GDM1 (cell line): ENCODE measurements at regions not wholly inside any gene's neighbourhood (a gene's known extent, or its start where the extent isn't known, plus 50 kb on each side); places are given as distances from the start of the nearest gene placed in this dataset.
"Not testable (repeated sequence)": the region's sequence is repeated elsewhere in the genome, so short reads cannot be mapped to it uniquely, and the experiment has no call there.

Experiments
- DNase-seq: peaks from one replicate; lab custom pipeline; 2025; lab: John Stamatoyannopoulos, UW

- no peak for DNase-seq
Measured at GRCh38 chr2:198916548-198917080, 541.1 kb downstream of the SATB2 start.

- no peak for DNase-seq
Measured at GRCh38 chr2:198913394-198914152, 544.2 kb downstream of the SATB2 start.

DNA sequence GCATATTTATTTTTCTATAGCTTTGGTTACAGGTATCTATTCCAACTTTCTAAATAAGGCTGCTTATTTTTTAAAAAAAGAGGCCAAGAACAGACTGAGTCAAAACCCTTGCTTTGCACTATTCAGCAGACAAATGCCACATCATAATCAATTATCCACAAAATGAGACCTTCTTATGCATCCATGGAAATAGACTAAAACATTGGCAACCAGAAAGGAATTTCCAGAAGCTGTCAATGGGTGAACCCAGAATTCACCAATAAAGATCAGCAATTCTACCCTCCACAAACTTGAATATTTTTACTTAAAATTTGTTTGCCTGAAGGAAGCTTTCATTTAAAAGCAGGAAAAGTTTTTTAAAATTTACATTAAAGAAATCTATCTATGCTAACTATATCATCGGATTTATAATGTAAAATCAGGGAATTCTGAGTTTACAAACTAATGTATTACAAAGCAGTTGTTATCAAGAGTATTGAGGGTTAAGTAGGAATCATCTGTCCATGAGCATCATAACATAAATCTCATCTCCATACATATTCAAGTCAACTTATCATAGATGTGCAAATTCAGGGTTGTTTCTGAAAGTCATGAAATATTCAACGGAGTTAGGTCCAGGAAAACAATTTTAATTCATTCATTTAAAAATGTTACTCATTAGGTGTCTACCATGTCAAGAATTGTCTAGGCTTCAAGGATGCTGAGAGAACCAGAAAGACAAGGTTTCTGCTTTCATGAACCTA, 548.0 kb downstream of the SATB2 start:
- no peak for DNase-seq

DNA sequence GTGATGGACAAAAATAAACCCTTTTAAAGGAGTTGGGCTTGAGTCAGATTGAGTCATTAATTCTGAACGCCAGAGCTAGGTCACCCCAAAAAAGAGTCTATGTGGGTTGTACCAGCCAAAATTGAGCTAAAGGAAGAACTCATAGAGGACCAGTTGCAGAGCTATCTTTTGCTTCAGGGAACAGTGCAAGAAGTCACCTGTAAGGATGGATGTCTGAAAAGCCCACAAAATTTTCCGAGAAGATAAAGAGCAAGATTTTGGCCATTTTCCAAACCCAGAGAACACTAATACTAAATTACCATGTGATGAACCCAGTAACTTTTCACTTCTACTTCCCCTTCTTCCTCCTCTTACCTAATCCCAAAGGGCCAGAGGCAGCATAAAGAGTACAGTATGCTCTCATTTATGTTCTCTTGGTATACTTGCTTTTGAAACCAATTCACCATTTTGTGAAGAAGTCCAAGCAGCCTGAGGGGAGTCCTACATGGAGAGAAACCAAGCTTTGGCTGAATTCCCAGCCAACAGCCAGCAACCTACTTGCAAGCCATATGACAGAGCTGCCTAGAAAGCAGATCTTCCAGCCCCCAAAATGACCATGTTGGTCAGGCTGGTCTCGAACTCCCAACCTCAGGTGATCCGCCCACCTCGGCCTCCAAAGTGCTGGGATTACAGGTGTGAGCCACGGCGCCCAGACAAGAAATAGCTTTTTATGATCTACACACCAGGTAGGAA, 551.7 kb downstream of the SATB2 start:
- DNase-seq = no peak

- no peak for DNase-seq
Measured at GRCh38 chr2:198901894-198902293, 555.8 kb downstream of the SATB2 start.

- DNase-seq = no peak
Measured at GRCh38 chr2:198900141-198900540, 557.6 kb downstream of the SATB2 start.

DNA sequence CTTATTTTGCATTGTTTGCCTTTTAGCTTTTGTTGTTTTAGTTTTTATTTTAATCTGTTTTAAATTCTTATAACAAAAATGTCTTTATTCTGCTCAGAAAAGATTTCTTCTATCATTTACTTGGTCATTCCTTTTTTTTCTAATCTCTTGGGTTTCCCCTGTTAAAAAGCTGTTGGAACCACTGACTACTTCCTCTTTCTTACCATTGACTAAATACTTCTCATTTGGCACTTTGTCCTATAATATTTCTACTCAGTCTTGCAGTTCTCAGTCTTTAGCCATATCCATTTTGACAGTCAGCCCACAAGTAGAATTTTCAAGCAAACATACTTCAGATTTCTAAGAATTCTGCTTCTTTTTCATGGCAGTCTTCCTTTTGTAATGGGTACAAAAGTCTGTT, 567.2 kb downstream of the SATB2 start:
- DNase-seq = no peak

DNA sequence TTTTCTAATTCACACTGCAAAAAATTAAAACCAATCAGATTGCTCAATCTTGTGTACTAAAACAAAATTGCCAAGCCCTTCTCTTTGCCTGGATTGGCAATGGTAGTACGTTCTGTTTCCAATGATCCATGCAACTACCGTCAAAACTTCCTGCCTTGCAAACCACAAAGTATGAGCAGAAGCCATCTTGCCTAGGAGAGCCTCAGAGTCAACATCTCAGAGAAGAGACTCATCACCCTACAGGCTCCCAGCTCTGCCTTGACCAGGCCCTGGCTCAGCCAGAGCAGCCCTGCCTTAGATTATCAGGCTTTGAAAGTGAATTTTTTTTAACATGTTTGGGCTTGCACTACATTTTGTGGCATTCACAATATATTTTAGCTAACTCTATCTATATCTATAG, 574.1 kb downstream of the SATB2 start:
- no peak for DNase-seq

- DNase-seq = no peak
Measured at GRCh38 chr2:198880986-198881385, 576.8 kb downstream of the SATB2 start.

- DNase-seq = no peak
Measured at GRCh38 chr2:198880421-198880820, 577.3 kb downstream of the SATB2 start.

GRCh38 chr2:198874472-198874858, 583.3 kb downstream of the SATB2 start:
- DNase-seq = no peak

DNA sequence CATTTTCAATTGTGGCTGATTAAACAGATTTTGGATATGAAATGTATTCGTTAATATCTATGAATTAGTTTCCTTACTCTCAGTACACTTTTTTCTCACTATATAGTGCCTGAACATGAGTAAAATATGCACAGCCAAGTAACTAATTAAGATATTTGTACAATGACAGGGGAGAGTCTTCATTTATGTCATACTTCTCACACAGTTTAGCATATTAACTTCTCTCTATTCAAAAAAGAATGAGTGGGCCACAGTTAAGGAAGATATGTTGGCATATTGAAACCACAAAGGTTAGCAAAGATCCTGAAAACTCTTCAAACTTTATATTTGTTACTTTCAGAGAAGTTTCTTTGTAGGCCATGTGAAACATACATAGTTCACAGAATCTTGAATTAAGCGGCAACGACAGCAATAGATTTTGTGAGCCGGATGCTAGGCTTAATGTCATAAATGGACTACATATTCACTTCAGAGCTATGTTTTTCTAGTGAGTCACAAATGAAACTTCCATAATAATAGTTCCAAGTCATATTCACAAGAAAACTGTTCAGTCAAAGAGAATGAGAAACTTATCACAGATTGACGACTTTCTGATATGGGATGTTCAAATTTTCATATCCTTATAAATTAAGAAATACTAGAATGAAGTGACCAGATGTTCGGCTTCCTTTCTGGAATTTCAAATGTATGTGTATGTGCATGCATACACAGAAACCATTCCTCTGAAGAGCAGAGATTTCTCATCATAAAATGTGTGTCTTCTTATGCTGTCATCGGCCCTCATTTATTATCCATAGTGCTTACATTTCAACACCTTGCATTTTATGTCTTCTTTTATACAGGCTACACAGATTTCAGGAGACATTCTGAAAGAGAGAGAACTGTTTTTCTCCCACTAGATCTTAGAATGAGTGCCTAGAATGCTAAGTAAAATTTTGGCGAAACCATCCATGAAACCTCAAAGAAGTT, 584.0 kb downstream of the SATB2 start:
- no peak for DNase-seq

GRCh38 chr2:198863655-198864054, 594.1 kb downstream of the SATB2 start:
- DNase-seq = no peak

DNA sequence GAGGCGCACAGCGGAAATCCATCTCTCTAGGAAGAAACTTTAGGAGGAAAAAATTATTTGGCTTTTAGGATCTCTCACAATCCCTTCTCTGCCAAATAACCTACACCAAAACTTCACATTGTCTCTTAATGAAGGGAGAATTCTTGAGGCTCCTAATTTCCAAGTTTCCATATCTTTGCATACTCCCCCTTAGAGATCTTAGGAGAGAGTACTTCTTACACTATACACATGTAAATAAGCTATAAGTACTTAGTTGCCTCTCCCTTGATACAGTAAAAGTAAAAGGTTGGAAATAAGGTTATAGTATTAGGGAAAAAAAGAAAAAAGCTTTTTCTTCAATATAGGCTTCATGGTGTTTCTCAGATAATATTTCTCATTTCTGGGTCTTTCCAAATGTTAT, 596.7 kb downstream of the SATB2 start:
- no peak for DNase-seq

DNA sequence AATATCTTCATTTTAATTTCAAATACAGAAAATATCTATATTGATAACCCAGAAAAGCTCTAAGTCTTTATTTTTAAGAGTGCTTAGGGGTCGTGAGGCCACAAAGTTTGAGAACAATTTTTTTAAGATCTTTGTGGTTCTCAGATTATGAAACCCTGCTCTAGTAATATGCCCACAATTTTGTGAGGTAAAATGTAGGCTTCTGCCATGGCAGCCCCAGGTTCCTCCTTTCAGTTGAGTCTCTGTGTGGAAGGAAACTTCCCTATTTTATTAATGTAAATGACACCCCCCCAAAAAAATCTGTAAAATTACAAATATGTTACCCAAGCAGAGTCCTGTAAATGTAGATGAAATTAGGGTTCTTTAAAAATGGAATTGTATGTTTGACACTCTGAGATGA, 600.5 kb downstream of the SATB2 start:
- DNase-seq = no peak

DNA sequence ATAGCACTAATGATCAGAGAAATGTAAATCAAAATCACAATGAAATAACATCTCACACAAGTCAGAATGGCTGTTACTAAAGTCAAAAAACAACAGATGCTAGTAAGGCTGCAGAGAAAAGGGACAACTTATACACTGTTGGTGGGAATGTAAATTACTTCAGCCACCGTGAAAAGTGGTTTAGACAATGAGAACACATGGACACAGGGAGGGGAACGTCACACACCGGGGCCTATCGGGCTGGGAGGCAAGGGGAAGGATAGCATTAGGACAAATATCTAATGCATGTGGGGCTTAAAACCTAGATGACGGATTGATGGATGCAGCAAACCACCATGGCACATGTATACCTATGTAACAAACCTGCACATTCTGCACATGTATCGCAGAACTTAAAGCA, 602.0 kb downstream of the SATB2 start:
- not testable (repeated sequence) for DNase-seq

DNA sequence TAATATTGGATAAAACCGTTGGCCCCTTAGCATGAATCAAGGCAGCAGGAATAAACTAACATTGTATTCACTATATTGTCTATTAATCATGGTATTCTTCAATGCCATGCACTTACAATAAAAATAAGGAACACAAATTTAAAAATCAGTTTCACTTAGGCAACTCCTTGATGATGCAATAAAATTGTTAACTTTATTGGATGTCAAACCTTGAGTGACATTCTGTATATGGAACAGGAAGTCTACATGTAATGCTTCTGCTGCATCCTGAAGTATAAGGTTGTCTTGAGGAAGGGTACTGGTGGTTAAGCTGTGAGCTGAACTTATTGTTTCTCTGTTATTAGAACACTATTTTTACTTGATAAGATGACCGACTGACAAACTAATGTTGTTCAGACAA, 605.5 kb downstream of the SATB2 start:
- DNase-seq = no peak

GRCh38 chr2:198825534-198825933, 632.2 kb downstream of the SATB2 start:
- DNase-seq = no peak

DNA sequence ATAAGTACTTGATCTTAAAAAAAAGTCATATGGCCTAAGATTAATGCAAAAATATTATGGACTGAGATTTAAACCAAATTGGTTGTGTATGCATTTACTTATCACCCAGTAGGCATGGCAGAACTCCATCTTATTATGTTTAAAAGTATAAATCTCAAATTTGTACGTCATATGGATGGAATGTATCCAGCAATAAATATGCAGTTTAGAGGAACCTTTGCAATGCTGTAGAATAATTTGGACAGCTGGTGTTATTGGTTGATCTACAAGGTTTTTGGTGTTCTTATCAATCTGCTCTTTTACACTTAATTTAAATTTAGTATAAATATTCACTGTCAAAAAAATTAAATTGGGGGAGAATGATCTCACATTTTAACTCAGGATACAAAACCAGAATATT, 640.2 kb downstream of the SATB2 start:
- DNase-seq = no peak

- no peak for DNase-seq
Measured at GRCh38 chr2:198815626-198816025, 642.1 kb downstream of the SATB2 start.

GRCh38 chr2:198811198-198811597, 646.5 kb downstream of the SATB2 start:
- no peak for DNase-seq

- DNase-seq = no peak
Measured at GRCh38 chr2:198809976-198810375, 647.8 kb downstream of the SATB2 start.
